Stomach (tissue), 4 donors: ENCODE measurements at regions not wholly inside any gene's neighbourhood (a gene's known extent, or its start where the extent isn't known, plus 50 kb on each side); places are given as distances from the start of the nearest gene placed in this dataset.

Source experiments
- POLR2A ChIP-seq, 4 donors: fragments of 450-650 bp; IDR thresholded peaks; one replicate each; pipeline ENCODE4 v1.6.1; 2016; ENCODE audit warnings: antibody characterized with exemption in 4 of 4, control low read depth in 2 of 4, mild to moderate bottlenecking in 1 of 4, moderate library complexity in 1 of 4
- POLR2AphosphoS5 ChIP-seq, 3 donors: sonication (generic); formaldehyde crosslinking; IDR thresholded peaks; one replicate each; pipeline ENCODE4 v1.6.1; 2016; ENCODE audit warnings: antibody characterized with exemption in 3 of 3
- TF ChIP-seq, protein P1 (sequence below), 7 experiments: fragments of 450-650 bp in 4 of 7; fragments of 200-600 bp in 3 of 7; sonication (generic) in 3 of 7; IDR thresholded peaks; one replicate each; pipeline ENCODE4 v1.5.1; 2016 to 2019; ENCODE audit warnings: antibody characterized with exemption in 7 of 7, control low read depth in 2 of 7, mild to moderate bottlenecking in 1 of 7

DNA sequence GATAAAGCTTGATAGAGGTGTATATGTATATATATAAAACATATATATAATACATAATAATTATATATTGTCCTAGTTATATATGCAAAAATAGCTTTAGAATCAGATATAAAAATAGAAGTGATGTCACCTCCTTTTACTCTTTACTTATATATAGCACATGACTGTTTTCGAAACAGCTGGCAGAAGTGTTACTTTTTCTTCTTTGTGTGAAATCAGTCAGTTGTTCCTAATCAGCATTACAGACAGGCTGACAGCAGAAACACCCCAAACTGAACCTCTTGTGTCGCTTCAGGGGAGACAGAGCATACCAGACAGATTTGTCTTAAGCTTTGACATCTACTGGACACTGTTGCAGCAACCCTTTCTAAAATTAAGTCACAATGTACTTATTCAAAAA, 684.9 kb upstream of the CELF2 start:
- TF ChIP-seq, protein P1, sequence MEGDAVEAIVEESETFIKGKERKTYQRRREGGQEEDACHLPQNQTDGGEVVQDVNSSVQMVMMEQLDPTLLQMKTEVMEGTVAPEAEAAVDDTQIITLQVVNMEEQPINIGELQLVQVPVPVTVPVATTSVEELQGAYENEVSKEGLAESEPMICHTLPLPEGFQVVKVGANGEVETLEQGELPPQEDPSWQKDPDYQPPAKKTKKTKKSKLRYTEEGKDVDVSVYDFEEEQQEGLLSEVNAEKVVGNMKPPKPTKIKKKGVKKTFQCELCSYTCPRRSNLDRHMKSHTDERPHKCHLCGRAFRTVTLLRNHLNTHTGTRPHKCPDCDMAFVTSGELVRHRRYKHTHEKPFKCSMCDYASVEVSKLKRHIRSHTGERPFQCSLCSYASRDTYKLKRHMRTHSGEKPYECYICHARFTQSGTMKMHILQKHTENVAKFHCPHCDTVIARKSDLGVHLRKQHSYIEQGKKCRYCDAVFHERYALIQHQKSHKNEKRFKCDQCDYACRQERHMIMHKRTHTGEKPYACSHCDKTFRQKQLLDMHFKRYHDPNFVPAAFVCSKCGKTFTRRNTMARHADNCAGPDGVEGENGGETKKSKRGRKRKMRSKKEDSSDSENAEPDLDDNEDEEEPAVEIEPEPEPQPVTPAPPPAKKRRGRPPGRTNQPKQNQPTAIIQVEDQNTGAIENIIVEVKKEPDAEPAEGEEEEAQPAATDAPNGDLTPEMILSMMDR (IDR thresholded peaks at IDR 0.05): no peak
- TF ChIP-seq POLR2A (IDR thresholded peaks at IDR 0.05): no peak
- no peak for TF ChIP-seq POLR2AphosphoS5 (IDR thresholded peaks at IDR 0.05)
